Mucosa of gallbladder (tissue), 1 donor: ENCODE measurements at regions not wholly inside any gene's neighbourhood (a gene's known extent, or its start where the extent isn't known, plus 50 kb on each side); places are given as distances from the start of the nearest gene placed in this dataset.

ENCODE experiments used
- DNase-seq: peaks from one replicate; pipeline ENCODE4 v3.0.0-alpha.2; 2020; ENCODE audit warnings: low spot score
- donor health status: DM: no; HTN: no; CAD: no.

DNA sequence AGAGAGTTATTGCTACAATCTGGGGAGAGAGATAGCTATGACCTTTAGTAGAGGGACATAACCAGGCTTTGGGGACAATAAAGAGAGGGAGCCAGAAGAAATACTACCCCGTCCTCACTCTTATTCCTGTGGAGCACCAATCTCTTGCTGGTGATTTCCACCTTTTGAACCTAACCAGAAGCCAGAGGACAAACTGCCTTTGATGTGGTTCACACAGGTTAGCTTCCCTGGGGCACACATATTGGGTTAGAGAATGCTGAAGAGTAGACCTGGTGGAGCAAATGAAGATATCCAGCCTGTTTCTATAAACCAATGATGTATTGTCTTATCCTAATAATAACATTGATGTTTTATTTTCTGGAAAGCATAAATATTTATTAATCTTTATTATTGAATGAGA is 399.3 kb downstream of the HTR7 start:
- DNase-seq = no peak

DNA sequence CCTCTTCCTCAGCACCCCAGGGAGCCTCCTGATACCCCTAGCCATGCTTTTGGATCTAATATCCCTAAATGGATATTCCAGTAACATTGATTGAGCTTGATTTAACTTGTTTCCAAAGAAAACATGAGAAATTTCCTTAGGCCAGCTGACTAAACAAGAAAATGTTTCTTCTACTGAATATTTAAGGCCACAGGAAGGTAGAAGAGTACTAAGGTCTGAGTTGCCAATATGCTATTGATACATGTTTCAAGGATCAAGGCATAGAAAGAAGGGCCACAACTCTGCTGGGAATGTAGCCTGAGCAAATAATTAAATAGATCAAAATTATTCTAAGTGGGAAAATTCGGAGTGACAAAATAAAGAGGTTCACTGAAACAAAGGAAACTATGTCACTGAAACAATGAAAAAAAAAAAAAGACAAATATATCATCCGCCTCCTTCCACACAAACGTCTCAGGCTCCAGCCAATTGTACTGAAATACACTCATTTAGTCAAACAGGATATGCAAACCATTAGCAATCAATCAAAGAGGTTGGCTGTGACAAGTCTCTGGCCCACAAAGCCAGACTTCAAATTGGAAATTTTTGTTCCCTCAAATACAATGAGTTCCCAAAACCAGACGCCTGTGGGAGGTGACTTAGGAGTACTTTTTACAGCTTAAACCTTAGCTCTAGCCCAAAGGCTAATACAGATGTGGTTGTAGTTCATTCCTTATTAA is 396.2 kb downstream of the HTR7 start:
- DNase-seq = no peak

DNA sequence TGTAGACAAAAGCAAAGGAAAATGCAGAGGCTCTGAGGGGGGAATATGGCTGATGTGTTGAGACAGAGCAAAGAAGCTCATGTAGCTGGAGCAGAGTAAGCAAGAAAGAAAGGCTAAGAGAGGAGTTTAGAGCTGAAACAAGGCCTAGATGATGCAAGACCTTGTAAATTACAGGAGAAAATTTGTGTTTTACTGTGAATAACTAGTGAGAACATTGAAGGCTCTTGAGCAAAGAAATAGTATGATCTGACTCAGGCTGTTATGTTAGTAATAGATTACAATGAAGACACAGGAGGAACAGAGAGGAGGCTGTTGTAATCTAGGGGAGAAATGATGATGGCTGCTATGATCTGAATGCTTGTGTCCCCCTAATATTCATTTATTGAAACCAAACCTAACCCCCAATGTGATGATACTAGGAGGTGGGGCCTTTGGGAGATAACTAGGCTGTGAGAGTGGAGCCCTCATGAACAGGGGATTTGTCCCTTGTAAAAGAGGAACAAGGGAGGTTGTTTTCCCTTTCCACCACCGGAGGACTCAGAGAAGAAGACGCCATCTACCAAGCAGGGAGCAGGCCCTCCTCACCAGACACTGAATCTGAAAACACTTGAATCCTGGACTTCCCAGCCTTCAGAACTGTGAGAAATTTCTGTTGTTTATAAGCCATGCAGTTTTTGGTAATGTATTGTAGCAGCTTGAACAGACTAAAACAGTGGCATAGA is 394.9 kb downstream of the HTR7 start:
- DNase-seq = no peak

DNA sequence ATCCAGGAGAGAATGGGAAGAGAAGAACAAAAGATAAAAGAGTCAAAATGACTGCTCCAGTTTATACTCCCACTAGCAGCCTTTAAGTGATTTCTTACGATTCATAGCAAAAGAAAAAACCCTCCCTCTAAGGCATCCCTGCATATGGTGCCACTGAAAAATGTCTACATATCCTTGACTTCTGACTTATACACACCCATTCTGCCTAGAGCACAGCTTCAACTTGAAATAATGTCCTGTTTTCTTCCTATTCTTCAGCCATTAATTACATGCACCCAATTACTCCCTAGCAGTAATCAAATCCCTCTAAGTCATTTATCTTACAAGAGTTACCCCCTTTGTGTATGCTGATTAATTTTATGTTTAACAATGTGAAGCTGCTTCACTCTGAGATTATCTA is 393.5 kb downstream of the HTR7 start:
- DNase-seq = no peak

DNA sequence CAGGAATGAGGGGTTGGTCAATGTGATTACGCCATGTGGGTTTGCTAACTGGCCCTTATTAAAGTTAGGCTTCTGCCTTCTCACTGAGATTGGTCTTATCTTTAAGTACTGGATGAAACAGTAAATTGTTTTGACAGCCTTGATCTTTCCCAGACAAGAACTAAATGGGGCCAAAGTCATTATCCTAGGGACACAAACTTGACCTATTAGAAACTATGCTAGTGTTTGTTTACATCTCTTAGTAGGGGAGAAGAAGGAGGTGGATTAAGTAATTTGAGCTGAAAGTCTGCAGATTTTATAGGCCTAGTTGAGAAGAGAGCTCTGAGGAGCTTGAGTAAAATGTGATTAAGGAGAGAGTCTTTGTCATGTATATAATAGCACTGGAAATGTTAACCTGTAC is 386.9 kb downstream of the HTR7 start:
- no peak for DNase-seq

DNA sequence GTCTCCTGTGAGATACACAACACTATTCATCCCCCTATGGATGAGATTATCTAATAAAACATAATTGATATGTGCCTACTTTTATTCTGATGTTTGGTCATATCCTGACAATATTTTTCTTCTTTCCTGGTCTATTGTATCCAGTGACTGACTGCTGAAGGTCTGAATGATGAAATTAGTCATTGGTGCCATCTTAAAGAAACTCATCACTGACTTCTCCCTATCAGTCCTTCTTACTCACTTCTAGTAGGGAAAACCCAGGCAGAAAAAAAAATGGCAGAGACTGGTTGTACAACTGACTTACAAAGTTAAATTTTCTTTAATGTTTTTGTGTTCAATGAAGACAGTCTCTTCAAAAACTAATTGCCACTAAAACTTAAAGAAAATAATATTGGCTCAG is 377.4 kb downstream of the HTR7 start:
- no peak for DNase-seq

DNA sequence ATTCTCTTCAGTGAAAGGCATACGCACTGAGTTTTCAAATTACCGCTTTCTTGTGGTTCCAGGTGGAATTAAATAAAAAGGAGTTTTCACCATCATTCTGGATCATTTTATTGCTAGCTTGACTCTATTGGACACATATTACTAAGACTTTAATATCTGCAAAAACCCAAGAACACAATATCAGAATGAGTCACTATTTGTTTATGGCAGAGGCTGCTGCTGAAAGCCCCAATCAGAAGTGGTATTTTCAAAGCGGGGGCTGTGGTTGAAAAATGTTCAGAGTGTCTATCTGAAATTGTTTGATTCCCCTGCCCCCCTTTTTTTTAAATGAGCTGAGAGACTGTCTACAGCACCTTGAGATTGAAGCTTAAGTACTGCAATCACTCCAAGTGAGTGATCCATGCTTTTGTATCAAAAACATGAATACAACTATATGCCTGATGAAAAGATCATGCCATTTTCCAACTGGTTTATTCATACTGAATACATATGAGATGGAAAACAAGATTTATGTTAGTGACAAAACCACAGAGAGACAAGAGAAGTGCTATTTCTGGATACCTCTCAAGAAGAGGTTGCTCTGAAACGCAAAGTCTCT is 376.4 kb downstream of the HTR7 start:
- DNase-seq = no peak

DNA sequence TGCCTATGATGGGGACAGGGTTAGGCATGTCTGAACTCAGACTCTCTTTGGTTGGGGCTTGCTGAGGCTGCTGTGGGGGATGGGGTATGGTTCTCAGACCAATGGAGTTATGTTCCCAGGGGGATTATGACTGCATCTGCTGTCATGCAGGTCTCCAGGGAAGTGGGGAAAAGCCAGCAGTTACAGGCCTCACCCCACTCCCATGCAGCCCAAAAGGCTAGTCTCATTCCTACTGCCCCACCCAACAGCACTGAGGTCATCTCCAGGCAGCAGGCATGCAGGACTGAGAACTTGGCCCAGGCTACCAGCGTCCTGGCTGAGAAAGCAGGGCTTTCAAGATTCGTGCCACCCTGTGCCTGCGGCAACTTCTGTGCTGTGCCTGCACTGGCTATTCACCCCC is 373.3 kb downstream of the HTR7 start:
- no peak for DNase-seq

DNA sequence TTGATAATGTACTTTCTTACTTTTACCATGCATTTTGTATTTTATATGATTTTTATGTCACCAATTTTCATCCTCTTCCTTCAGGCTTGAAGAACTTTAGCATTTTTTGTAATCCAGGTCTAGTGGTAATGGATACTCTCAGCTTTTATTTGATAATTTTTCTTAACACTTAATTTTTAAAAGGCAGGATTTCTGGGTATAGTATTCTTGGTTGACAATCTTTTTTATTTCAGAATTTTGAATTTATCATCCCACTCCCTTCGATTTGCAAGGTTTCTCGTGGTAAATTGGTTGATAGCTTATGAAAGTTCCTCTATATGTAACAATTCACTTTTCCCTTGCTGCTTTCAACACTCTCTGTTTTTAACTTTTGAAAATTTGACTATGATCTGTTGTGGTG is 363.7 kb downstream of the HTR7 start:
- DNase-seq = no peak

DNA sequence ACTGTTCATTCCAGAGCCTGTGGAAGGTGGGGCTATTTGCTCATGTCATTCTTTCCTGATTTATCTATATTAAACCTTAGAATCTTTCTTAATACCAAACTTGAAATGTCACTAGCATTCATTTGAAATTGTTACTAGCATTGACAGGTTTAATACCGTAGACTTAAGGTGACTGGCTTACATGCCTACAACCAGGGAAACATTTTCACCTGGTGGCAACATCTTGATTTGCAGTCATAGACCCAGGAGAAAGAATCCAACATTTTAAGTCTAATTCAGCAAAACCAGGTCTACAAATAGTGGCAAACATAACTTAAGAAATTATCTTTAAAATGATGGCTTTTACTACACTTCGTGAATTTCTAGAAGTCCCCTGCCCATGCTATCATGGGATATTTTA is 353.7 kb downstream of the HTR7 start:
- DNase-seq = no peak

DNA sequence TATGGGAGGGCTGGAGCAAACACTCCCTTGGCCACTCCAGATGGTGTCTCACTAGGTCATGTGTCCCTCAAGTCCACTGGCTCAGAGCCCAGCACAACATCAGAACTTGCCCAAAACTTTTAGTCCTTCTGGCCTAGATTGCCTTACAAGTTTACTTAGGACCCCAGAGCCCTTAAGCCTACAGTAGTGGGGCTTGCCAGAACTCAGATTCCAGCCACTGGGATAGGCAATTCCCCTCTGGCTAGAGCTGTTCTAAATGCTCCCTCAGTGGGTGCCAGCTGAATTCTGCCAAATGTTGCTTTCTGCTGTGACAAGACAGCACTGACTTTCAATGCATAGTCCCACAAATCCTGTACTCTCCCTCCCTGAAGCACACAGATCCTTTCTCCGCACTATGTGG is 331.1 kb downstream of the HTR7 start:
- no peak for DNase-seq

DNA sequence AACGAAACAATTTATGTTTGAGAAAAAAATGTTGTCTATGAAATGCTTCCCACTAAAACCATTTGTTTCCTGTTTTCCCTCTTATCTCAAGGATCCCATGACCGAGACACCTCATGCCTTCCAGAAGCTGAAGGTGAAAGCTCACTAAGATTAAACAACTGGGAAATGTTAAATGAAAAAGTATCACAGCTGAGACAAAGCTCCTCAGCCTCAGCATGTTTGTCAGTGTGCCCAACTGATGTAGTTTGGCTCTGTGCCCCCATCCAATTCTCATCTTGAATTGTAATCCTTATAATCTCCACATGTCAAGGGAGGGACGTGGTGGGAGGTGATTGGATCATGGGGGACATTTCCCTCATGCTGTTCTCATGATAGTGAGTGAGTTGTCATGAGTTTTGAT is 327.3 kb downstream of the HTR7 start:
- DNase-seq = no peak

DNA sequence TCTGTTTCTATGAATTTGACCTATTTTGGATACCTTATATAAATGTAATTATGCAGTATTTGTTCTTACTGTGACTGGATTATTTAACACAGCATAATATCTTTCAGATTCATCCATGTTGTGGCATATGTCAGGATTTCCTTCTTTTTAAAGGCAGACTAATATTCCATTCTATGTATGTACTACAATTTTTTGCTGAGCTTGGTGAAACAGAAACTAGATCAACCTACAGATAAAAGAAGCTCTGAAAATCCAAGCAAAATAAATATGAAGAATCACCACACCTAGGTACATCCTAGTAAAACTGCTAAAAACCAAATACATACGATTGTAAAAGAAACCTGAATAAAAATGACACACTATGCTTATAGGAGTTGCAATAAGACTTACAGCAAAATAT is 300.5 kb downstream of the HTR7 start:
- DNase-seq = no peak

DNA sequence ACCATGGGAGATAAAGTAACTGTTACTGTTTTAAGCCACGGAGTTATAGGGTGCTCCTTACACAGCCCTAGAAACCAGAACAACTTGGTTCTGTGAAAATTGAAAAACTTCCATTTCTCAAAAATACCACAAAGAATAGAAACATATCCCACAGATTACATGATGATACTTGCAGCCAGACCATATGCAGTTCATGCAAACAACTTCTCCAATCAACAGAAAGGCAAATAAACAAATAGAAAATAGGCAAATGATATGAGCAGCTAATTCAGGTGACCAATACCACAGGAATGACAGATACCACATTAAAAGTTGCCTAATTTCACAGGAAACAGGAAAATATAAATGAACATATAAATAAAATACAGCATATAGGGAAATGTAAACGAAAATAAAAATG is 297.5 kb downstream of the HTR7 start:
- no peak for DNase-seq

DNA sequence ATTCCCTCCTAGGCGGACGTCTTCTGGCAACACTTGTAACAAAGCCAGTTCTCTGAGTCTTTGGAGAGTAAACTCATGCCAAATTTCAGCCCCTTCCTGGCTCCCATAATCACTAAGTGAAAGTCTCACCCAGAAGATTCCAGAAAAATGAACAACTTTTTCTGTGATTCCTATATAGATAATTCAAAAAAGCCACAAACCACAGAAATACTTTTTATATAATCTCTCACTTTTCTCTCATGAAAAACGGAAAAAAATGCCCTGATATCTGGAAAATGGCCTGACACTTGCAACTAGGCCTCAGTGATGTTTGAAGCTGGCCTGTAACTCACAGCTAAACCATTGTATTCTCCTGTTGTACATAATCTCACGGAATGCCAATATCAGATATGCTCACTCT is 296.2 kb downstream of the HTR7 start:
- DNase-seq = no peak

DNA sequence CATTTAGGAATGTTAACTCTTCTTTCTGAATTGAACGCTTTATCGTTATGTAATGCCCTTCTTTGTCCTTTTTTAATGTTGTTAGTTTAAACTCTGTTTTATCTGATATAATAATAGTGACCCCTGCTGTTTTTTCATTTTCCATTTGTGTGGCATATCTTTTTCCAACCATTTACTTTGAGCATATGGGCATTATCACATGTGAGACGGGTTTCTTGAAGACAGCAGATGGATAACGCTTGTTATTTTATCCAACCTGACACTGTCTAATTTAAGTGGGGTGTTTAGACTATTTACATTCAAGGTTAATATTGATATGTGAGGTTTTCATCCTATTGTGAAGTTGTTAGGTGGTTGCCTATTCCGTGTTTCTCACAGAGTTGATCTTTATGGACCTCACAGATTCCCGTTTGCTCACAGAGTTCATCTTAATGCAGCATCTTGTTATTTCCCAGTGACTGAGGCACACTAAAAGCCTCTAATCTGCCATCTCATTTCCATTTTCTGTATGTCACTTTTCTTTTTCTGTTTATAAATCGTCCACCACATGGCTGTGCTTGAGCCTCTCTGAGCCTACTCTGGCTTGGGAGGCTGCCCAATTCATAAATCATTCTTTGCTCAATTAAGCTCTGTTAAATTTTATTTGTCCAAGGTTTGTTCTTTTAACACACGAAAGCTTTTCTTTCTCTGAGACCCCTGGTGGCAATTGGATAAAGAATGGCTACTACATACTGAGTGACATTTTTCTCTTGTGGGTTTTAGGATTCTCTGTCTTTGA is 286.2 kb downstream of the HTR7 start:
- no peak for DNase-seq

DNA sequence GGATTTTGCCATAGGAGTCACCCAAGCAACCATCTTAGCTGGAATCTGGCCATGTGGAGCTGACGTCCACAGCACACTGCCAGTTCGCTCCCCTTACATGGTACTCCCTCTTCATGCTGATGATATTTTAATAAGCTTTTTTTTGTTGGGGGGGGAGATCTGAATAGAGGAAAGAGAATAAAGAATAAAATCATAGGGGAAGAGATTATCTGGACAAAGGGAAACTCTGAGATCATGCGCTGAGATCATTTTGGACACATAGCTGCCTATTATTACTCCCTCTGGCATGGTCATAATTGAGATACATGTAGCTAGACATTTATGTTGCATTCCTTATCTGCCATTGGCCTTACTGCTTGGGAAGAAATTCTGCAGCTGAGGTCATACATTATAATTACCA is 282.7 kb downstream of the HTR7 start:
- no peak for DNase-seq

DNA sequence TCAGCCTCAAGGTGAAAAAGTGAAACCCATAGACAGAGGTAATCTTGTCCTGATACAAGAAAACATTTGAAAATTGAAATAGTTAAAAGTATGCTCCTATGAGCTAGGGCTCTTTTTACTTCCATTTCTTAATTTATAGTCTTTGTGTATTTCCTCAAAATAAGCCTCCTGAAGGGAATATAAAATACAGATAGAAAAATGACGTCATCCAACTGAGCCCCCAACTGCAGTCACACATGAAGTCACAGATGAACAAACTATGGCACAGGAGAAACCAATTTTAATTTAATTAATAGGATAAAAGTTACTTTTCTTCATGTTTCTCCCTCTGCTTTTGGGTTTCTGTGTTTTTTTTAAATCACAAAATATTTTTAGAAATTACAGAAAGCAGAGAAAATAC is 280.3 kb downstream of the HTR7 start:
- no peak for DNase-seq

DNA sequence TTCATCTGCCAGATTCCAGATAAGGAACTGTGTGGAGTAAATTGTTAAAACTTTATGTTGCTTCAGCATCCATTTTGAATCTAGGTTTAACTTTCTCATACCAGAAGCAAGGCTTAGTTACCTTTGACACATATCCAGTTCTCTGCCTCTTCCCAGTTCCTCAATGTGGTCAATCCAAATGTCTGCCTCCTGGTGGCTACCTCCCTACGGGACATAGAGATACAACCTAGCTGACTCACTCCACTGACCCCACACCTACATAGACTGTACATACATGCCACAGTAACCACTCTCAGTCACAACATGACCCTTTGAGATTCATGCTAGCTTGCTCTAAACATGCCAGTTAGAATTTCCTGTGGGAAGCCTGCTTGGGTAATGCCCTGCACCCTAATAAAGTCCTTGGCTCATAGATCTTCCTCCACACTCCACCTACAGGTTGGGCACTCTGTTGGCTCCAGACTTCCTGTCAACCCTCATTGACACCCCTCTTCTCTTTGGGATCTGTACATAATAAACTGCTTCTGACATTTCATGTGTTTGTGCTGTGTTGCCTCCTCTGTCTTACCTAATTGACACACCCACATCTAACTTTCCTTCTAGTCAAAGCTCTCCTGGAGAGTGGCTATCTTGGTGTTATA is 278.1 kb downstream of the HTR7 start:
- no peak for DNase-seq

DNA sequence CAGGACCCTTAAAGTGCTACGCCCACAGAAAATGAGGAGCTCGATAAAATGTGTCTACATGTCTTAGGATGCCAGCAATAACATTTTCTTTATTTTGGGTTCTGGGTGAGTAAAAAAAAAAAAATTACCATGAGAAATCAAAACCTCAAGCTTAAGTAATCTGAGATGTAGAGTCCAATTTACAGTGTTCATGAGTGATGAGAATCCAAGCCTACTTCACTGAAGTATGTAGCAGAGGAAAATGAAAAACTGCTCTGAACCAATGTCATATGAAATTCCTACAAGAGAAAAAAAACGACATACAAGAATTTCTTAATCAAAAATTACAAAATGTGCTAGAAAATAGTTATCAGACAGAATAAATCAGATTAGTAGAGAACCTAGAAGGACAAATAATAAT is 274.4 kb downstream of the HTR7 start:
- DNase-seq = no peak

DNA sequence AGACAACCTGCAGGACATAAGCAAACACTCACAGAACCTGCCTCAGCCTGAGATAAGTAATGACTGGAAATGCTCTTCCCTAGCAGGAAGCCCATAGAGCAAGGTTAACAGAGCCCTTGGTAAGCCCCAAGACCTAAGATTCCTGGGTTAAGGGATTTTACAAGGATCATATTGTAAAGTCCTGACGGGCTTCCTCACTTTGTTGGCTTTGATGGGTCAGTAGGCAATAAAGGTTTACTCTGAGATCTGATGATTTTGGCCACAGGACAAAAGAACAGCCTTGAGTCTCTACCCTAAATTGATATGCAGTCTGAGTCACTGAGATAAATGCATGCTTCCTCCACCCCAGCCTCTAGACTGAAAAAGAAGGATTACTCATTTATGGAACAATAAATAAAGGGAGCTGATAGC is 270.8 kb downstream of the HTR7 start:
- DNase-seq = no peak

DNA sequence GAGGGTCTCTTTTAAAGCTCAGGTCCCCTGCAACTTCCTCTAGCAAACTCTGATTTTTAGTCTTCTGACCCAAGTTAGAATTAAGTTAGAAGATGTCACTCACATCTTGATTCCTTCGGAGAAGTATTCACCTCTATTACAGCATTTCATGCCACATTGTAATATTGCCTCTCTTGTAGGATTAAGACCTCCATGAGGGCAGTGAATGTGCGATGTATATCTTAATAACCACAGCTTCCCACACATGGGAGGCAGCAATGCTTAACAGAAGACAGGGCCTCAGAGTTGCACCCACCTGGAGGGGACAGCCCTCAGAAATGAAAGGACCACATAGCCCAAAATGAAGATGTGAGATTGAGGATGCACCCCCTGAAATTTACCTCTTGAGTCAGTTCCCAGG is 270.3 kb downstream of the HTR7 start:
- no peak for DNase-seq
